ENCODE measurements at regions not wholly inside any gene's neighbourhood (a gene's known extent, or its start where the extent isn't known, plus 50 kb on each side); places are given as distances from the start of the nearest gene placed in this dataset.

DNA sequence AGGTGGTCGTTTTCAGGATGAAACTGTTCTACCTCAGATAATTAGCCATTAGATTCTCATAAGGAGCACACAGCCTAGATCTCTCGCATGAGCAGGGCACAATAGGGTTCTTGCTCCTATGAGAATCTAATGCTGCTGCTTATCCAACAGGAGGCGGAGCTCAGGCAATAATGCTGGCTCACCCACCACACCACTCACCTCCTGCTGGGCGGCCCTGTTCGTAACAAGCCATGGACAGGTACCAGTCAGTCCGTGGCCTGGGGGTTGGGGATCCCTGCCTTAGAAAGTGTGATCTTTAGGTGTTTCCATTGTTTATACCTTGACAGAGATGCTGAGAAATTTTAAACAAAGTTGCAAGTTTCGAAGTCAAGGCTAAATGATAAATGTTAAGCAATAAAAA, 344.6 kb upstream of the HTR2A start:
- no peak for DNase-seq (ENCODE audit: low spot score)

DNA sequence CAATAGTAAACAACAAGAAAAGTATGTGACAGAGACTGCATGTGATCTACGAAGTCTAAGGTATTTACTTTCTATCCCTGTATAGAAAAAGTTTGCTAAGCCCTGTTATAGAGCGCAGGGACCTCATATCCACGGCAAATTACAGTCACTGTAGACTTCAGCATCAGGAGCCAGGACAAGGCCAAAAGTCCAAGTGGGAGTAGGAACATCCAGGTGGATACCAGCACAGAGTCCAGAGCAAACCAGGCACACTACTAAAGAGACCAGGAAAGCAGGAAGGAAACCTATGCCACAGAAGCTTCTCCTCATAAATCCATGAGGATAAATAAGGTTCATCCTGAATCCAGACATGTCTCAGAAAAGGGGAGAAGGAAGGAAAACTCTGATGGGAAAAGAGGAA, 342.2 kb upstream of the HTR2A start:
- DNase-seq (ENCODE audit: low spot score), result no peak

DNA sequence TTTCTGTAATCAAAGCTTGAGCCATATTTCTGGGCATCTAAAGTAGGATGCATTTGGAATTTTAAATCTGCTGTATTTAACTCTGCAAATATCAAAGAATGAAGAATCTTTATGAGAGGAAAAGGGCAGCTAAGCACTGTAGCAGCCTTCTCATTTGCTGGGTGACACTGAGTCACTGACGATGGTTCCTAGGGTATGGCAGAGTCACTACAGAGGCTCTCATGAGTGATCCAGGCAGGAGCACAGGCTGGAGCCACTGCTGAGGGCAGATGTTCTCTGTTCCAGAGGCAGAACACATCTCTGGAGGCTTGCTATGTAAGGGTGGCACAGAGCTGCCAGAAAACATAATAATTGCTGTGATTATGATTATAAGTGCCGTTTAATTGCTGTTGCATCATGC, 340.7 kb upstream of the HTR2A start:
- peak; percentile 41 for DNase-seq (ENCODE audit: low spot score)

DNA sequence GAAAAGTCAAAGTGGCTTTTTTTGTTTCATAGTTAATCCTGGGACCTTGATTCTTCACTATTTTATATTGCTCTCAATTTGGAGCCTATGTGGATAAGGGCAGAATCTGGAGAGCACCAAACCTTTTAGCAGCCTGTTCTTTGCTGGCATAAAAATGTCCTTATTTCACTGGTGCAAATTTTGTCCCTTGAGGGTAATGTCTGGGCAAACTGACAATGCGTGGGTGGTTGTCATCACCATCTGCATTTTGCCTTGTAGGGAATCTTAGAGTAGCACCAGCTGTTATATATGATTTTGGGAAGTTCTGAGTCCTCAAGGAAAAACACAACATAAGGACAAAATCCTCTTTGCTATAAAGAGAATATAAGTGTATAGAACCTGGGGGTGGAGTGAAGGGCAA, 336.9 kb upstream of the HTR2A start:
- no peak for DNase-seq (ENCODE audit: low spot score)

DNA sequence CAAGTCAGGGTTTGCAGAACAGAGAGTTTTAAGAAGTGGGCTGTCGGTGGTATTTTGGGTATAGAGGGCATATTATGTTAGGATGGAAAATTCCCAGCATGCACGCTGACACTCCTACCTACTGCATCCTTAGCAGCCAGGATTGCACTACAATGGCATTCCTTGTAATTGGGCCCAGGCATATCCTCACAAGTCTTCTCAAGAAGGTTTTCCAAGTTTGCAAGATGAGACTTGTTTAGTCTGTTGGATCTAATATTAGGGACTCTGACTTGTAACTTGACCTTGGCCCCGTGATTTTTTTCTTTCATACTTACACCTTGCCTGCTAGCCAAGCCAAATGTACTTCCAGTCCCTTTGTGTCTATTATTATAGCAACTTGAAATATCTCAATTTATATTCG, 335.7 kb upstream of the HTR2A start:
- DNase-seq (ENCODE audit: low spot score), result no peak

DNA sequence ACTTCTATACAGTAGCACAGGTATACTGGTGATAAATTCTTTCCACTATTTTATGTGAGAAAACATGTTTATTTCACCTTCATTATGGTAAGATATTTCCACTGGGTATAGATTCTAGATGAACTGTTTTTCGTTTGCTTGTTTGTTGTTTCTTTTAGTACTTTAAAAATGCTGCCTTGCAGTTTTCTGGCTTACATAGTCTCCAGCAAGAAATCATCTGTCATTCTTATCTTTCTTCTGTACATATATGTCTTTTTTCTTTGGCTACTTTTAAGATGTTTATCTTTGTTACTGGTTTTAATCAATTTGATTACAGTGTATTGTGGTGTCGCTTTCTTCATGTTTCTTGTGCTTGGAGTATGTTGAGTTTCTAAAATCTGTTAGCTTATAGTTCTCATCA, 333.3 kb upstream of the HTR2A start:
- DNase-seq (ENCODE audit: low spot score), result no peak

DNA sequence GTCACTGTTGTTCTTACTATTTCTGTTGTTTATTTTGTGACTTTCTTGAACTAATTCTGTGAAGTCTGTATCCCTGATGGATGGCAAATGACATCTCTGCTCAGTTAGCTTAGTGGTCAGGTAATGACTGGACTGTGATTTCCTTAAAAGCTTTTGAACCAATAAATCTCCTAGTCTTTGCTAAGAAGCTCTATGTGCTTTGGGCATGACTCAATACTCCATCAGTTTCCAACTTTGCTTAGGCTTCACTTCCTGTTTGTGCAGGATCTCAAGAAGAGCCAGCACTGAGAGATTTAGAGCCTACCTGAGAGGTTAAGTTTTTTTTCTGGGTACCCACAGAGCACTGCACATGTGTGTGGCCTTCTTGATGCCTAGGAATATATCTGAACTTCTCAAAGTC, 329.7 kb upstream of the HTR2A start:
- no peak for DNase-seq (ENCODE audit: low spot score)

DNA sequence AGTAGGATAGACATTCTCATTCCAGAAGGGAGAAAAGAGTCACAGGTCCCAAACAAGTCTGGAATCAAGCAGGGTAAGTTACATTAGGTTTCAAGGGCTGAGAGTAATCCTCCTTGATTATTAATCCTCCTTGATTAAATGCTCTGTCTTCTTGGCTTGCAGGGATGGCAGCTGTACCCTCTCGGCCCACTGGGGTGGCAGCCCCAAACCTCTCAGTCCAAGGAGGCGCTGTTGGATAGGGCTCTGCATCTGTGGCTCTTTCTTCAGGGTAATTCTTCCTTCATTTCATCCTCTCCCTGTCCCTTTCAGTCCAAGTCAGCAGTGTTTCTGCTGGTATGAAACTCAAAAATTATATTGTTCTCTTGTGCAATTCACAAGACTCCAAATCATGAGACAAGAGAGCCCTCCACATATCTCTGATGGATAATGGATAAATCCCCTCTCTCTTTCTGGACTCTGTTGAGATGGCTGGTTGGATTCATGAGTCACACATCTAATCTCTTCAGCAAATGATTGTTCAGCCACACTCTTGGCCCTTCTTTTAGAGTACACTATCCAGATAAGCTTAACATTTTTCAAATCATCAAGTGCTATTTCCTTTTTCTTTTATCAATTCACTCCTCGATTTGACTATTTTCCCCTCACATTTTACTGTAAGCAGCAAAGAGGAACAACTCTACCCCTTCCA, 323.7 kb upstream of the HTR2A start:
- DNase-seq (ENCODE audit: low spot score), result no peak

DNA sequence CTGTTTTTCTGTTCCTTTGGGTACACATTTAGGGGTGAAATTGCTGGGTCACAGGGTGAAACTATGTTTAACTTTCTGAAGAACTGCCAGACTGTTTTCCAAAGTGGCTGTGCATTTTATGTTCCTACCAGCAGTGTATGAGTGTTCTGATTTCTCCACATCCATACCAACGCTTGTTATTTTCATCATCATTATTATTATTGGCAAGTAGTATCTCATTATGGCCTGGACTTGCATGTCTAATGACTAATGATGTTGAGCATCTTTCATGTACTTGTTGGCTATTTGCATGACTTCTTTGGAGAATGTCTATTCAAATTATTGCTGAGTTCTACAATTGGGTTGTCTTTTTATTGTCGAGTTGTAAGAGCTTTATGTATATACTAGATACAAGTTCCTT, 321.8 kb upstream of the HTR2A start:
- DNase-seq (ENCODE audit: low spot score), result no peak

DNA sequence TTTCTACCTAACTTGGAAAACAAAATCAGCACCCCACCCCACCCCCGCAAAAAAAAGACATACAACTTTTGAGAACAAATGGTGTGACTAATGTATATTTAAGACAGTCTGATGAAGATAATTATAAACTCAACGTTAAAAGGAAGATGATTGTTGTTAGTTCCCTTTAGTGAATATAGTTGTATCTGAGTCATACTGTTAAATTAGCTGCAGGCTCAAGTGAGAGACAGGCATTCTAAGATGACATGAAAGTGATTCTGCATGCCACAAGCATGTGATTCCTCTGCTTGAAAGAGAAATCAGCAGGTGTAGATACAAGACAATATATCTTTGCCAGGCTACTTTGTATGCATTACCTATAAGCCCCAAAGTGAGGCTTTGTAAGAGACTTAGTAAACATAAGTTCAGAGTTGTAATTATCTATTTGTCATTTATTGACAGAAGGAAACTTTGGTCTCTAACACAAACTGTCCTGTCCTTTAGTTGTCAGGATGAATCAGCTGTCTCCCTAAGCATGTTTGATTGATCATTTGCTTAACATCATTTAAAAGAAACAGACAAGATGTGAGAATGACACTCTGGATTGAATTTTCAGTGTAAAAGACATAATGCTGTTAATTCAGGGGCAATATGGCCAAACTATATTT, 319.4 kb upstream of the HTR2A start:
- peak; percentile 14 for DNase-seq (ENCODE audit: low spot score)

DNA sequence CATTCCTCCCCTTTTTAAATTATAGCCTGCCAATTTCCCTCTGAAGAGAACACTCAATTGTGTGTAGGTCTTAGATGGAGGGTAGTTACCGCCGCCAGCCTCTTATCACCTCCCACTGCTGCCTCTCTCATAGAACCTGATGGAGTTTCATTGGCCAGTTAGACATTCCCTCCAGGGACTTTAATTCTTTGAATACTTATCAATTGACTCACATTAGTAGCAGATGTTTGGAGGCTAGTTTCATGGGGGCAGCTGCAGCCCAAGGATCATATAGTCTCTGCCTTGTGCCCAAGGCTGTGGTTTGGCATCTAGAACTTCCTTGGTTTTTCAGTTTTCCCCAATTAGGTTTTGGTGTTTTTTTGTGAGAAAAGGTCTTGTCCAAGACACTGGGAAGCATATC, 318.9 kb upstream of the HTR2A start:
- peak; percentile 39 for DNase-seq (ENCODE audit: low spot score)

DNA sequence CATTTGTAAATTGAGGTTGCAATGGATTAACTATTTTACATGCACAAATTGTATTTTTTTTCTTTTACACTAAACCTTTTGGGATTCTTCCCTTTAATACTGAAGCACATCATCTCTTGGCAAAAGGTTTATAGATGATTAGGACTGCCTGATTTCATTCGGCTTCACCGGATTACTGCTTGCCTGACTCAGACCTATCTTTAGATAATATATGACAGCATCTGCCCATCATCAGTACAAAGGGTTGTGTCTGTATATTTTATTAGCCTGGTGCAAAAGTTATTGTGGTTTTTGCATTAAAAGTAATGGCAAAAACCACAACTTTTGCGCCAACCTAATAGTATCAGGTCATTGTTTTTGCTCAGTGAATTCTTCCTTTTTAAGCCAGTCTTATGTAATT, 316.2 kb upstream of the HTR2A start:
- DNase-seq (ENCODE audit: low spot score), result no peak

DNA sequence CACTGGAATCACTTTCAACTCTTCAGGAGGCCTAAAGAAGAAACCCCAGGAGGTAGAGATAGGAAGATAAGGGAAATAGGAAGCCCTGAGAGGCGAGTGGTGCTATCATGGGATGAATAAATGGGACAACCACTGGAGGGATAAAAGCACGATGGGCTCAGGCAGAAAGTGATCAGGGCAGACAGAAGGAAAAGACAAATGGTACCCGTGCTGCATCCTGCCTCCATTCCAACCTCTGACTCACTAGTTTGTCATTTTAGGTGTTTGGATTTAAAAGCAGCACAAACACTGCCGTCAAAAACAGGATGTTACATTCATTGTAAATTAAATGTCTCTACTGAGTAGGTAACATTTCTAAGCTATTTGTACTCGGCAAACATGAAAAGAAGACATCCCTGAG, 314.3 kb upstream of the HTR2A start:
- DNase-seq (ENCODE audit: low spot score), result no peak

DNA sequence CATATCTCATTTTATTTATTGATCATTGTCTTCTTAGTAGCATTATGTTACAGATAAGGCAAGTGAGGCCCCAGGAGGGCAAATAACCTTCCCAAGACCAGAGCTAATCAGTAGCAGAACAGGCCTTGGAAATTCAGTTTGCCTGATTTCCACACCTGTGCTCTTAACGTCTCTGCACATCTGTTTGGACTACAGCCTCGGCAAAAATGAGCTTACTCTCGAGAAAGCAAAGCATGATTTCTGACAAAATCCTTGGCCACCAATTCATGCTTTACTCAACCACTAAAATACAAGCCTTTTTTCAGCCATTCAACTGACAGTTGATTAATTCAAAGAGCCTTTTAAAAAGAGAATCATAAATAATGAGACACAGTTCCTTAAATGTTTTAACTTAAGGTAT, 309.3 kb upstream of the HTR2A start:
- DNase-seq (ENCODE audit: low spot score), result no peak

DNA sequence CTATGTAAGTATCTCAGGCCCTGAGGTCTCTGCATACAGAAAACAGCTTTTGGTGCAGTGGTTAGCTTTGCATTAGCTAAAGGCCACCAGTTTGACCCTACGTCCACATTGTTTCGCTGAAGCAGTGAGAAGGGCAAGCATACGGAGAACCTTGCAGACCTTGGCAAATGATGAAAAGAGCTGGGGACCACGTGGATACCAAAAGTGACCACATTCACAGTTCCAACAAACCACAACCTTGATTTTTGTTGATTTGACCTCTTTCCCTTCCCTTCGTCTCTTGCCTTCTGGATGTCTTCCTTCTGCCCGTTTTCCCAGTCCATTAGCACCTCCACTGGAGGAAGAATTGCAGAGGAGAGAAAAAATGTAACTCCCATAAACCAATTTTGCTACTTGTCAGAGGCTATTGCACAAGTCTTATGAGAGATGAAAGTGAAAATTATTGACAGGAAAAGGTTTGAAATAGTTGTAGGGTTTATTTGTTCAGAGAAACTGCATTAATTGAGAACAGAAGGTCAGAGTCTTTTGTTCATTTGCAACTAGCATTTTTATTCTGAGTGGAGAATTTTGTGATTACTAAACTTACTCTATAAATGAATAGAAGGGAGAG, 293.9 kb upstream of the HTR2A start:
- DNase-seq (ENCODE audit: low spot score), result no peak

DNA sequence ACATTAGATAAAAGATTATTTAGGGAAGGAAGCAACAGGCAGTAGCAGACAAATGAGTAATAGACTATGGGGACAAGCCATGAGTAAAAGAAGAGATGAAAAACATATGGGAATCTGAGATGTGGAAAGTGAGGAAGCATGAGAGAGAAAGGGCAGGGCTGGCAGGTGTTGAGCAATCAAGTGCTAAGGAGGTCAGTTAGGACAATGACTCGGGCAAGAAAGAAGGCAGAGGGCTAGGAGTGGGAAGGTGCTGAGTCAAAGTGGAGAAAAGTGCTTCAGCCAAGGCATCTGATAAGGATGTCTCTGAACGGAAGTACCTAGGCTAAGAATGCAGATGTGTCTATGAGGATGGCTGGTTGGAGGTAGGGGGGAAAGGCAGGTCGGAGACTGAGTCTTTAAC, 291.9 kb upstream of the HTR2A start:
- peak; percentile 74 for DNase-seq (ENCODE audit: low spot score)

DNA sequence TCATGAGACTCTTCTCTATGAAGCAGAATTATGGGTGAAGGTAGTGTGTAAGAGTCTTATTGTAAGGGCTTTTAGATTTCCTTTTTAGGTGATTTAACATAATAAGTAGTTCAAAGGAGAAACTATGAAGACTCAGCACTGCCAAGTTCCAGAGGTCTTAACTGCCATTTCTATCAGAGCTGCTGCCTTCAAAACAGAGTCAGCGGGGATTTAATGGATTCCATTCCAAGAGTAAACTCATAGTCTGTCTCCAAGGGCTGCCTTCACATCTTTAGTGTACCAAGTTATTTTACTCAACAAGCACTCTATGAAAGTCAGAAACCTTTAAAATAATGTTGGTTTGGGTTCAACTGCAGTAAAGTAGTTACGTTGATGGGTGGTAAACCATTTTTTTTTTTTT, 289.6 kb upstream of the HTR2A start:
- no peak for DNase-seq (ENCODE audit: low spot score)

DNA sequence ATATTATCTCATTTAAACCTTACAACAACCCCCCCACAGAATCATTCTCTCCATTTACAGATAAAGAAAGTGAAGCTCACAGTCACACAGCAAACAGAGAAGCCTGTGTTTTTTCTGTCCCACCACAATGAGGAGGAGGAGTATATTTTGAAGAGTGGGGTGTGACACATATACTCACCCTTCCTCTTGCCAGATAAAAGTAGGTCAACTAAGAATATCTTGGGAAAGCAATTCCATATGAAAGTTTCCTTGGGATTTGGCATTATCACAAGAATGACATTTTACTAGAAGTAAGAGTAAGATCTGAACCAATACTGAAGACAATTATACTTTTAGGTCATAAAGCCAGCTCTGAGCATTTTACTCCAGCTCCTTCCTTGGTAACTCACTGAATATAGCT, 287.5 kb upstream of the HTR2A start:
- peak; percentile 25 for DNase-seq (ENCODE audit: low spot score)

DNA sequence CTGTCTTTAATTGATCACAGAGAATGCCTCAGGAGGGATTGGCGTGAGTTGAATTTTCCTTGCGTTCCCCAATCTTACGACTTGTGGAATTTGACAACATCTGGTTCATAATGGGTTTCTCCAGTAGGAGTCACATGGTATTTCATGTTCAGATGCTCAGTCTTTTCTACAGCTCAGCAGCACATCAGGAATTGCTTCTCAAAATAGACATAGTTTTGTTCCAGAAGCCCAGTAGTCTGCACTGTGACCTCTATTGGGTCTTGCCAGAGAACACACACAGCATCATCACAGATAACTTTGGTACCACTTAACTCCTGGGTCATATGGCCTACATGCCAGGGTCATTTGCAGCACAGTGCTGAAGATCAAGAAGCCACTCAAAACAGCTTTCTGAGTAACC, 282.5 kb upstream of the HTR2A start:
- no peak for DNase-seq (ENCODE audit: low spot score)

DNA sequence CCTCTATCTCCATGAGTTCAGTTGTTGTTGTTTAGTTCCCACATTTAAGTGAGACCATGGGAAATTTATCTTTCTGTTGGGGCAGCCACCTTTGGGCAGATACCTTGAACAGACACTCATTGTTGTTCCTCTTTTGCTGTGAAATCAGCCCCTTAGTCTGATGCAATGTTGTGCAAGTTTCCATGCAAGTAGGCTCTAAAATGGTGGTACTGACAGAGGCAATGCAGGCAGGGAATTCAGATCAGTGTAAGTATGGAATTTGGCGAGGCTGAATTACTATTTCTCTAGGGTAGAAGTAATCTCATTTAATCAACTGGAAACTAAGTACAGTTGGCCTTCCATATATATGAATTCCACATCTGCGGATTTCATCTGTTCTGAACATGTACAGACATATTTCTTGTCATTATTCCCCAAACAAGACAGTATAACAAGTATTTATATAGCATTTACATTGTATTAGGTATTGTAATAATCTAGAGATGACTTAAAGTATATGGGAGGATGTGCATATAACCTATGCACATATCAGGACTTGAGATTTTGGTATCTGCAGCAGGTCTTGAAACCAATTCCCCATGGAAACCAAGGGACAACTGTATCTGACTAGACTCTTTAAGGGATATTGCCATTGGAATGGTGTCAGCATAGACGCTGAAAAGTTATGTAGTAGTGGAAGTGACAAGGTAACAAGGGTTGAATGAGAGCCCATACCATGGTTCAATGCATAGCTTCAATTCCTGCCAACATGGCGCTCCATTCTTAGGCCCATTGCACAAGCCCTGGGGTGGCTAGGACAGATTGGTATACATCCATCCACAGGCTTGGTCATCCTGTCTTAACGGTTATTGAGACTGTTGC, 281.5 kb upstream of the HTR2A start:
- DNase-seq (ENCODE audit: low spot score), result no peak

DNA sequence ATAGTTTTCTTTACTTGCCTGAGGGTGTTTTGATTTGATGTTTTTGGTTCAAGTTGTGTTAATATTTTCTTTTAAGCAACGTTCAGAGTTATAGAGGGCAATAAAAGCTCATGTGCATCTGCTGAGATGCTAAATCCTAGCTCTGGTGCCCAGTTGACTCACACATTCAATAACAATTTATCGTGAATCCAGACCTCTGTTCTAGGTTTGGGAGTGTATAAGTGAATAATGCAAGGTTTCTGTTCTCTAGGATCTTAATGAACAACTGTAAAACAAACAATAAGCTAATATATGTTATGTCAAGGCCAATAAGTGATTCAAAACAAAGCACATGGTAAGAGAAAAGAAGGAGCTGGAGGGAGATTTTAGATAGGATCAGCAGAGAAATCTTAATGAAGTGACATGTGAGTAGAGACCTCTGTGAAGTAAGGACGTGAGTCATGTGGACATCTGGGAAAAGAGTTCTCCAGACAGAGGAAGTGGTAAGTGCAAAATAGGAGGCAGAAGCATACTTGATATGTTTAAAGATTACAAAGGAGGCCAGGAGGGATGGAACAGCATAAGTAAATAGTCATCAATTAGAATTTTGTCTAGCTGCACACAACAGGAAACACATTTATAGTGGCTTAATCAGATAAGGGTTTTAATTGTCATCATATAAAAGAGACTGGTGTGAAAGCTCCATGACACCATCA, 278.5 kb upstream of the HTR2A start:
- DNase-seq (ENCODE audit: low spot score), result peak; percentile 47

DNA sequence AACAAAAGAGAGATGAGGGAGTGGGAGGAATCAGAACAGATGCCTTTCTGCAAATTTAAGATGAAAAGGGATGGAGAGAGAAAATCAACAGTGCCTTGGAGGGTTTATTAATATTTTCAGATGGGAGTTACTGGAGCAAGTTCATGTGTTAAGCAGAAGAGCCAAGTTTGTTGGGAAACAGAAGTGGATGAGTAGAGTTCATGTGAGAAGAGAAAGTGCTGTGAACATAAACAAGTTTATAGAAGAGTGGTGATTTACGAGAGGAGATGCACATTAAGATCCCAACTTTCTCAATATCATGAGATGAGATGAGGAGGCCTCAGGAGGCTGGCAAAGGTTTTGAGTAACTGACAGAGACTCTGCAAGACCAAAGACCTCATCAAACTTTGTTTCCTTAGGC, 274.1 kb upstream of the HTR2A start:
- no peak for DNase-seq (ENCODE audit: low spot score)

Measured in AG20443 (cell line).